GM12892 (cell line): ENCODE measurements at regions not wholly inside any gene's neighbourhood (a gene's known extent, or its start where the extent isn't known, plus 50 kb on each side); places are given as distances from the start of the nearest gene placed in this dataset.

Experiments used
- POLR2A ChIP-seq: IDR thresholded peaks from 2 replicates; pipeline ENCODE4 v1.6.1; 2011; ENCODE audit warnings: low read depth, low read length, control low read depth
- POLR2AphosphoS5 ChIP-seq: IDR thresholded peaks from 2 replicates; pipeline ENCODE4 v1.6.1; 2011; ENCODE audit warnings: low read depth, low read length, control low read depth
- TAF1 ChIP-seq: IDR thresholded peaks from 2 replicates; pipeline ENCODE4 v1.6.1; 2011; ENCODE audit warnings: low read depth, mild to moderate bottlenecking, control low read depth, low read length, borderline replicate concordance

DNA sequence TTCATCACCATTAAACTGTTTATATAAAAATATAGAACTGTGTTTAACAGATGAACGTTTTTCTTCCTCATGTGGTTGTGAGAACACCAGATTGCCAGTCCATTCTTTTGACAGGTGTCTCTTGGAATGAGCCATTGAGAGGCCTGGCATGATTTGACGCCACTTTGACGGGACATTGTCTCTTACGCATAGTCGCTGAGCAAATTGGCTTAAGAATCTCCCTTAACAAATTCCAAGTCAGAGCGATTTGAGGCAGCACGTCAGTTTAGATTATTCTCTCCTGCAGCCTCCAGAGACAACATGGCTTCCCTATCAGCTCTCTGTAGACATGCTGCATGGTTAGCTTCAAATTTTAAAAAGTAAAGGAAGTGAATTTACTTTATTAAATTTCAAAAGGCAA lies 510.7 kb upstream of the ACO1 start:
- TF ChIP-seq POLR2A, result no peak
- no peak for TF ChIP-seq POLR2AphosphoS5
- no peak for TF ChIP-seq TAF1
